B cell (primary cell): ENCODE measurements at regions not wholly inside any gene's neighbourhood (a gene's known extent, or its start where the extent isn't known, plus 50 kb on each side); places are given as distances from the start of the nearest gene placed in this dataset.

Experiments used
- ATAC-seq: fragments of 200-7000 bp; cut with Tn5 transposase; one replicate; pipeline ENCODE4 v1.10.0; 2021; ENCODE audit warnings: low read depth, mild to moderate bottlenecking, moderate number of reproducible peaks, moderate library complexity
- CTCF ChIA-PET: fragments of 350-600 bp; sonication (Branson Sonifier 250); formaldehyde crosslinking; loops from one replicate; lab custom pipeline; 2021; ENCODE audit warnings: antibody characterized with exemption, inconsistent platforms; lab: Charles Lee
- POLR2A ChIA-PET: fragments of 350-600 bp; sonication (Branson Sonifier 250); formaldehyde crosslinking; loops from one replicate; lab custom pipeline; 2021; ENCODE audit warnings: antibody characterized with exemption; lab: Charles Lee
- DNase-seq: peaks from one replicate; pipeline ENCODE4 v3.0.0; 2013
- H2AFZ ChIP-seq: 2 replicates; pipeline ENCODE4 v1.6.1; 2012; ENCODE audit warnings: mild to moderate bottlenecking, low read depth, low read length; ENCODE audit not compliant: insufficient read depth, poor library complexity, severe bottlenecking
- H3K27ac ChIP-seq, 2 donors: 1 replicate in 1 of 2; 2 replicates in 1 of 2; pipeline ENCODE4 v1.5.1; 2012 to 2013; ENCODE audit warnings: low read length in 2 of 2, mild to moderate bottlenecking in 2 of 2, moderate library complexity in 1 of 2
- H3K27me3 ChIP-seq, 4 experiments: fragments of 200-600 bp in 1 of 4; sonication (generic) in 1 of 4; replicated peaks in 1 of 4; 1 replicate in 2 of 4; 2 replicates in 2 of 4; pipeline versions ENCODE4 v1.6.1 to v1.7.0; 2013 to 2016; ENCODE audit warnings: low read length in 3 of 4, mild to moderate bottlenecking in 2 of 4, mixed read lengths in 1 of 4, moderate library complexity in 1 of 4; ENCODE audit not compliant: insufficient read depth in 4 of 4, control insufficient read depth in 3 of 4; ENCODE audit errors: control extremely low read depth in 1 of 4
- H3K36me3 ChIP-seq, 2 experiments: replicated peaks in 1 of 2; 1 replicate in 1 of 2; 2 replicates in 1 of 2; pipeline versions ENCODE4 v1.6.1 to v1.7.1; 2013; ENCODE audit warnings: low read length in 1 of 2; ENCODE audit not compliant: insufficient read depth in 2 of 2, control insufficient read depth in 1 of 2; ENCODE audit errors: control extremely low read depth in 1 of 2, extremely low read depth in 1 of 2
- H3K4me1 ChIP-seq, 2 donors: fragments of 200-600 bp in 1 of 2; sonication (generic) in 1 of 2; 1 replicate in 1 of 2; 2 replicates in 1 of 2; pipeline versions ENCODE4 v1.5.1 to v1.6.1; 2013 to 2017; ENCODE audit warnings: low read length in 2 of 2; ENCODE audit not compliant: control insufficient read depth in 2 of 2, insufficient read depth in 2 of 2
- H3K4me2 ChIP-seq: replicated peaks from 2 replicates; pipeline ENCODE3; 2012; ENCODE audit warnings: mild to moderate bottlenecking, low read depth, low read length; ENCODE audit not compliant: poor library complexity, severe bottlenecking
- H3K4me3 ChIP-seq, 5 experiments: fragments of 200-600 bp in 1 of 5; sonication (generic) in 1 of 5; 1 replicate in 3 of 5; 2 replicates in 2 of 5; pipeline versions ENCODE4 v1.5.1 to v1.7.0; 2011 to 2016; ENCODE audit warnings: low read length in 4 of 5, mild to moderate bottlenecking in 4 of 5, low read depth in 2 of 5, control low read depth in 1 of 5, moderate library complexity in 1 of 5; ENCODE audit not compliant: insufficient read depth in 1 of 5; ENCODE audit errors: control extremely low read depth in 1 of 5, extremely low read depth in 1 of 5
- H3K79me2 ChIP-seq: fragments of 200-600 bp; sonication (generic); one replicate; pipeline ENCODE4 v1.6.0; 2016; ENCODE audit warnings: low read length; ENCODE audit not compliant: control insufficient read depth, insufficient read depth
- H3K9ac ChIP-seq: fragments of 200-600 bp; sonication (generic); 2 replicates; pipeline ENCODE4 v1.6.1; 2017; ENCODE audit warnings: mild to moderate bottlenecking, low read length, moderate library complexity
- H3K9me3 ChIP-seq, 3 donors: one replicate each; pipeline versions ENCODE4 v1.6.1 to v1.7.1; 2013; ENCODE audit warnings: low read length in 2 of 3; ENCODE audit not compliant: control insufficient read depth in 2 of 3, insufficient read depth in 1 of 3; ENCODE audit errors: control extremely low read depth in 1 of 3
- H4K20me1 ChIP-seq: 2 replicates; pipeline ENCODE4 v1.6.0; 2012; ENCODE audit warnings: mild to moderate bottlenecking, low read length; ENCODE audit not compliant: insufficient read depth, control insufficient read depth, poor library complexity, severe bottlenecking
- H3K27ac Mint-ChIP-seq: one replicate; pipeline ENCODE4 v1.8.0; 2021; ENCODE audit warnings: mixed read lengths
- H3K27me3 Mint-ChIP-seq: one replicate; pipeline ENCODE4 v1.8.0; 2021; ENCODE audit warnings: mixed read lengths
- H3K4me1 Mint-ChIP-seq: one replicate; pipeline ENCODE4 v1.8.0; 2021; ENCODE audit warnings: mixed read lengths
- H3K4me3 Mint-ChIP-seq: one replicate; pipeline ENCODE4 v1.8.0; 2021; ENCODE audit warnings: mixed read lengths
- H3K9me3 Mint-ChIP-seq: one replicate; pipeline ENCODE4 v1.8.0; 2022; ENCODE audit warnings: mixed read lengths; ENCODE audit not compliant: insufficient read depth
- CTCF ChIP-seq: fragments of 200-600 bp; IDR thresholded peaks from one replicate; pipeline ENCODE4 v1.8.0; 2022; ENCODE audit warnings: antibody characterized with exemption, mild to moderate bottlenecking
- EZH2 ChIP-seq: IDR thresholded peaks from 2 replicates; pipeline ENCODE4 v1.6.1; 2012; ENCODE audit warnings: borderline replicate concordance, low read depth, mild to moderate bottlenecking, moderate library complexity, low read length; ENCODE audit not compliant: insufficient read depth, poor library complexity, severe bottlenecking
- WGBS: methylation state at CpG from one replicate; pipeline ENCODE4 v1.1.5; 2013; ENCODE audit warnings: missing lambda C conversion rate; ENCODE audit not compliant: insufficient coverage; 5-methylcytosine and 5-hydroxymethylcytosine counted together
- intact Hi-C: fragments of 100-400 bp; cut with micrococcal nuclease; formaldehyde crosslinking; loops from one replicate; pipeline ENCODE4 v1.10.0; 2022

GRCh38 chr20:48309293-48309692, 518.5 kb downstream of the PREX1 start:
- intact Hi-C loops = no loop called here
- peaks cover 0 to 12% (median 0%) of the 10 kb centered on the region in 4 experiments for H3K27me3 ChIP-seq
- ATAC-seq (no peak), DNase-seq (no peak)
- no peaks in the 10 kb centered on the region for H3K36me3 ChIP-seq
- no peaks in the 10 kb centered on the region for H3K9me3 Mint-ChIP-seq
- no peaks in the 10 kb centered on the region for H3K4me1 Mint-ChIP-seq
- H3K79me2 ChIP-seq = no peaks in the 10 kb centered on the region
- H3K27ac ChIP-seq = no peak overlapping the region
- H4K20me1 ChIP-seq = no peaks in the 10 kb centered on the region
- no peaks in the 10 kb centered on the region for H3K4me1 ChIP-seq
- peaks cover 24% of the 10 kb centered on the region for H3K27me3 Mint-ChIP-seq
- H3K4me2 ChIP-seq = no peak overlapping the region
- H3K4me3 Mint-ChIP-seq = no peak overlapping the region
- no peak for TF ChIP-seq EZH2
- TF ChIP-seq CTCF = no peak
- WGBS = 68% methylated on average over 5 of the region's 5 CpGs
- no peak overlapping the region for H3K4me3 ChIP-seq
- H2AFZ ChIP-seq = no peak overlapping the region
- no peak overlapping the region for H3K9ac ChIP-seq
- H3K27ac Mint-ChIP-seq = no peak overlapping the region
- ChIA-PET POLR2A (no interaction called here), CTCF (no interaction called here)
- H3K9me3 ChIP-seq = peaks cover 0 to 6% (median 0%) of the 10 kb centered on the region in 3 donors

- Histone ChIP-seq H3K4me1 (no peaks in the 10 kb centered on the region), H4K20me1 (no peaks in the 10 kb centered on the region), H3K79me2 (no peaks in the 10 kb centered on the region), H3K27me3 (peaks cover 0 to 12% (median 0%) of the 10 kb centered on the region in 4 experiments), H3K4me3 (no peak overlapping the region), H3K36me3 (no peaks in the 10 kb centered on the region), H3K4me2 (no peak overlapping the region), H2AFZ (no peak overlapping the region), H3K9me3 (peaks cover 0 to 6% (median 0%) of the 10 kb centered on the region in 3 donors), H3K27ac (no peak overlapping the region), H3K9ac (no peak overlapping the region)
- intact Hi-C loops = no loop called here
- ChIA-PET POLR2A (no interaction called here), CTCF (no interaction called here)
- ATAC-seq (no peak), DNase-seq (no peak)
- H3K9me3 Mint-ChIP-seq = no peaks in the 10 kb centered on the region
- 64% methylated on average over 5 of the region's 6 CpGs for whole genome bisulfite sequencing
- H3K4me1 Mint-ChIP-seq = no peaks in the 10 kb centered on the region
- H3K27me3 Mint-ChIP-seq = peaks cover 23% of the 10 kb centered on the region
- H3K27ac Mint-ChIP-seq = no peak overlapping the region
- H3K4me3 Mint-ChIP-seq = no peak overlapping the region
- TF ChIP-seq EZH2 (no peak), CTCF (no peak)
These were observed 518.9 kb downstream of the PREX1 start for GRCh38 chr20:48308882-48309281.
